SH-SY5Y (cell line): ENCODE measurements at regions not wholly inside any gene's neighbourhood (a gene's known extent, or its start where the extent isn't known, plus 50 kb on each side); places are given as distances from the start of the nearest gene placed in this dataset.

Source experiments
- GATA2 ChIP-seq: IDR thresholded peaks from 2 replicates; pipeline ENCODE4 v1.6.1; 2011; ENCODE audit warnings: mild to moderate bottlenecking, low read depth, low read length
- GATA3 ChIP-seq: IDR thresholded peaks from 2 replicates; pipeline ENCODE4 v1.6.1; 2011; ENCODE audit warnings: low read depth, mild to moderate bottlenecking, low read length, moderate library complexity

DNA sequence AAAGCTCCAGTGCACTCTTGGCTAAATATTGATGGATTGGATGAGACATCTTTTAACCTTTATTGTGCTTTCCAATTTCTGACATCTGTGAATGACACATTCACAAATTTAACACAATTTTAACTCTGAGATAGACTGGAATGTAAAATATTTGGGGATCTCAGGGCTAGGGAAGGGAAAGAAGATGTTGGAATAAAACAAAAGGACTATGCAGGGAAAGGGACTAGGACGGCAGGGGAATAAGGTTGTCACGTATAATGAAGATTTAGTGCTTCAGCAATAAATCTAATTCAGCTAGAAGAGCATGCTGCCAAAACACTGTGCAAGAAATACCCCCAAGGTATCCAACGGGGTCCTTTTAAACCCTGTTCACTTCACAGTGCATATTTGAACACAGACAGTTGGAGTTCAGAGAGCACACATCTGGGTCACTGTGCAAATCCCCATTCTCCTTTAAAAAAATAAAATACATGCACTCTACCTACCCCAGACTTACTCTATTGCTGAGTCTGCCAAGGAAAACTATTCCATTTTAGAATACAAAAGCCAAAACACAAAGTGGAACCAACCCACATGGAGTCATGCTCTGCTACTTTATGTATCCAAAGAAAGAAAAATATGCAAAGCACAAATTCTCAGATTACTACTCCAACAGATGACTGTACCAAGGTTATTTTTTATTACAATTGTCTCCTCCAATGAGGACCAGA is 151.0 kb upstream of the RSPO3 start:
- TF ChIP-seq GATA3 = no peak
- no peak for TF ChIP-seq GATA2

DNA sequence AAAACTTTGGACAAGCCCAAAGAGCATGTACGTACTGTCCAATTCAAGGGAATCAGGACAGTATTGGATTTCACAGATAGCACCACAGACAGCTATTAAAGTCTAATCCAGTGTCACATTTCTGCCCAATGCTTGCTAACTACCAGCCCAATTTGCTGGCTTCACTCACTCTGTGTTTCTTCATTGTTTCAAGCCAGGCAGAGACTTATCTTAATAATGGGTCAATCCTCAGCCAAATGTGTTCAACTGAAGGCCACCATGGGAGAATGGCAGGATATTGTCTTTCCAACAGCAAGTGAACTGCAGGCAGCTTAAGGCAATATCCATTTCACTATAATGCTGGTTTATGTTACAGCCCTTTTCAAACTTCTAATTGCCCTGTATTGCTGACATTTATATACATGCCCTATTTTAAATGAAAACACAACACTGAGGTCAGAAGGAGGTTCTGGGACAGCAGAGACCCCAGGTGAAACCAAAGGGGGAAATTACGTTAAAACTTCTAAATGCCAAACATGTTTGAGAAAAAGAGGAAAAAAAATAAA is 142.1 kb upstream of the RSPO3 start:
- TF ChIP-seq GATA3 = no peak
- TF ChIP-seq GATA2 = no peak

DNA sequence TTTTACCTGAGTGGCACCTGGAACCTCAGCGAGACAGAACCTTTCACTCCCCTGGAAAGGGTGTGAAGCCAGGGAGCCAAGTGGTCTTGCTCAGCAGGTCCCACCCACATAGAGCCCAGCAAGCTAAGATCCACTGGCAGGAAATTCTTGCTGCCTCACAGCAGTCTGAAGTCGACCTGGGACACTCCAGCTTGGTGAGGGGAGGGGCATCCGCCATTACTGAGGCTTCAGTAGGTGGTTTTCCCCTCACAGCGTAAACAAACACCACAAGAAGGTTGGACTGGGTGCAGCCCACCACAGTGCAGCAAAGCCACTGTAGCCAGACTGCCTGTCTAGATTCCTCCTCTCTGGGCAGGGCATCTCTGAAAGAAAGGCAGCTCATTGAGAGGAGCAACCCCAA is 134.7 kb upstream of the RSPO3 start:
- TF ChIP-seq GATA3 (no peak), GATA2 (no peak)

DNA sequence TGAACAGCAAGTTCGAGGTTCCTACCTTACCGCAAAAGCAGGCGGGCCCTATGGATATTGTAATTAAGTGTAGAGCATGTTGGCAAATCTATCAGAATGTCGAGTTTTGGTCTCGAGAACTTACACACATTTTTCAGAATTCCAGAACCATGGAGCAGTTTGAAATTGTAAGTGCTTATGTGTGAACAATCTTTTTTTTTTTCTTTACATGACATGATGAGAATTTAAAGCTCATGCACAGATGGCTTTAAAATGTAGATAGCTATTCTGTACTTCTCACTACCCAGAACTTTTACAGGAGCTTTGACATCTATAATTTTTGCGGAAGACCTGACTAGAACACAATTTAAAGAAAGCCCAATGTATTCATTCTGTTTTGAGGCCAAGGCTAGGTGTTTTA is 117.8 kb upstream of the RSPO3 start:
- TF ChIP-seq GATA3 (no peak), GATA2 (no peak)

DNA sequence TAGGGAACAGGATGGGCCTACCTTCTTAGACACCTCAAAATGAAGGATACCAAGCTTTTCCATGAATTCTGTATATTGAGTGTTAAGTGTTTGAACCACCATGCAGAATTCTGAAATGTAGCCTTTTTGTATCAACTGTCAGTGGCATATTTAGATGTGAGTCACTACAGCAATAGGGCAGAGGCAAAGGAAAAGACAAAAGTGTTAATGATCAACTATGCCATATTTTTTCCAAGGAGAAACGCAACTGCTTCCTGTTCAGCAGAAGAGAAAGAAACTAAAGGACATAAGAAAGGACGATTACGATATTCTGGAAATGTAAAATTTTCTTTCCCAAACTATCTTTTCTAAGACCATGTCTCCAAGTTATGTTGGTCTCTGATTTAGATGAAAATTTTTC is 104.6 kb upstream of the RSPO3 start:
- no peak for TF ChIP-seq GATA3
- no peak for TF ChIP-seq GATA2

DNA sequence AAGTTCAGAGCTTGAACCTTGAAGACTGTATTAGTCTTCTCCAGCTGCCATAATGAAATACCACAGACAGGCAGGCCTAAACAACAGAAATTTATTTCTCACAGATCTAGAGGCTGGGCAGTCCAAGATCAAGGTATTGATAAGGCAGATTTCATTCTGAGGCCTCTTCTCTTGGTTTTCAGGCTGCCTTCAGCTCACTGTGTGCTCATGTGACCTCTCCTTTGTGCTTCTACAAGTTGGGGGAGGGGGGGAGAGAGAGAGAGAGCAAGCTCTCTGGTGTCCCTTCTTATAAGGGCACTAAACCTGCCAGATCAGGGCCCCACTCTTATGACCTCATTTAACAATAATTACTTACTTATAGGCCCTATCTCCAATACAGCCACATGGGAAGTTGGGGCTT is 102.6 kb upstream of the RSPO3 start:
- TF ChIP-seq GATA3 = no peak
- TF ChIP-seq GATA2 = no peak

DNA sequence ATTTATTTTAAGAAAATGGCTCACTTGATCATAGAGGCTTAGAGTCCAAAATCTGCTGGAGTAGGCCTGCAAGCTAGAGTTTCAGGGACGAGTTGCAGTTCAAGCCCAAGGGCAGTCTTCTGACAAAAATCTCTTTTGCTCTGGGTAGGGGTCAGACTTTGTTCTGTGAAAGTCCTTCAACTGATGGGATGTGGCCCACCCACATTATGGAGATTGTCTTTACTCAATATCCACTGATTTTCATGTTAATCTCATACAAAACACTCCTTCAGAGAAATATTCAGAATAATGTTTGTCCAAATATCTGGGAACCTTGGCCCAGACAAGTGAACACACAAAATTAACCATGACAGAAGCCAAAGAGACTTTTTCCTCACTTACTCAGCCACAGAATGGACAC is 98.6 kb upstream of the RSPO3 start:
- TF ChIP-seq GATA2 = no peak
- no peak for TF ChIP-seq GATA3

DNA sequence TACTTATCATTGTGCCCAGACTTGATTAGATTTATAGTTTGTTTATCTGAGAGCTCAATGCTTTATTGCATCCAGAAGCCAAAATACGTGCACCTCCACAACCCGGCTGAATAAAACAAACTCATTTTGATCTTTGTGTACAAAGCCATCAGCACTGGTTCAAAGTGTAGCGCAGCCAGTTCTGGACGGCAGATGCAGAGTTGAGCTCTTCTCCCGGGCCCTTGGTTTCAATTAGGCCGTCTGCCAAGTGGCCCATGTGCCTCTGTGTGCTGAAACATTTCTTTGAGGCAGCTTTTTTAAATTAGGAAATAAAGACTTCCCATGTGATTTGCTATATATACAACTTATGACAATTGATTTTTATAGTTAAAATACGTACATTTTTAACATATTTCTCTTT is 96.2 kb upstream of the RSPO3 start:
- TF ChIP-seq GATA3 = no peak
- no peak for TF ChIP-seq GATA2

DNA sequence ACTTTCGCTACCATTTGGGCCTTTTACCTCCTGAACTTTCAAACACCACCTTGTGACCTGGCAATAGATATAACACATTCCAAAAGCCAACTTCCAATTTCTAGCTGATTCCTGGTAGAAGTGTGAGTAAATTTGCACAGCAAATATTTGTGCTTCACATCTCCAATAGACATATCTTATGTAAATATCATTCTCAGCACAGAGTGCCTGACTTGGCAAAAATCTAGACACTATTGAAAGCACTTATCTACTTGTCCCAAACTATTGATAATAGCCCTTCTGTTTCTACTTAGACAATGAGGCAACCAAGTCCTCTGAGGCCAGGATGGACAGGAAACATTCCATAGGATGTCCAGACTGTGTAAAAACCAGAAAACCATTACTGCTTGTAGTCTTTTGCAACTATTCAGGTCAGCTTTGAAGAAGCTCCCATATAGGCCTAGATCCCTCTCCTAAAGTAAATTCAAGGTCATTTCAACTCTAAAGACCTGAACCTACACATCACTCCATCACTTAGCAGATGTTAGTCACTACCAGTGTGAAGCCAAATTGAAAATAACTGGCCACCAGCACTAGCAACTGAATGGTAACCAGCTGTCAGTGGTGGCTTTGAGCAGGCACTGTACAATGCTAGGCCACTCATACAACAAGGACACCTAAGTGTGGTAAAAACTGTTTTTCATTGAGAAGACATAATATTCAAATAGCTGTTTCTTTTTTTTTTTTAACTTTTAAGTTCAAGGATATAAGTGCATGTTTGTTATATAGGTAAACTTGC is 95.3 kb upstream of the RSPO3 start:
- TF ChIP-seq GATA3 (no peak), GATA2 (no peak)

DNA sequence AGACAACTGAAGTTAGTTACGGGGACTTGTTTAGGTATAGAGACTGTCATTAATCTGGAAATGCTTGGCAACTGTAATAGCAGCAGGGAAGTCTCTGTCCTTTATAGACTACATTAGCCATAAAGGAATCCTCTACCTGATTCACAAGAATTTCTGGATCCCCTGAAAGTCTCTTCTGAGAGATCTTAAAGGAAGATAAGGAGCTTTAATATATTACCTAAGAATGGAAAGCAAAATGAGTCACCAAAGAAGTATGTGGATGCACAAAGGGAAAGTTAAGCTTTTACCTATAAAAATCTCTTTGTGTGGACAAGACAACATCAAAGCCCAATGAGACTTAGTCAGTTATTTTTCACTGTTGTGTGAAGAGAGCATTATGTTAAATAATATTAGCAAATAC is 92.2 kb upstream of the RSPO3 start:
- no peak for TF ChIP-seq GATA3

DNA sequence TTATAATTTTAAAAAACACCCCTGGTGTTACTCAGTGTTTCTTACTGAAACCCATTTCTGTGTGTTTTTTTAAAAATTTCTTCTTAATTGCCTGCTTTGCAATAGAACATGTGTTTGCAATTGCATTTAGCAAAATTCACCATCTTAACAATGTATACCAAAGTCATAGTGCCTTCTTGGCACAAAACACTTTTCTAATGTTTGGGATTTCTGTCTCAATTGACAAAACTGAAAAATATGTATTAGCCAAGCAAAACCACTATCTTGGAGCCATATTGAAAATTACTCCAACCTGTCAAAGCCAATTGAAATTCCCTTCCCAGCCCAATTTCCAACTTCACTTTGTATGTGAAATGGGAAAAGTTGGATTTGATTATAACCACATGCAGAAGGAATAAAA is 88.4 kb upstream of the RSPO3 start:
- no peak for TF ChIP-seq GATA3
- no peak for TF ChIP-seq GATA2

DNA sequence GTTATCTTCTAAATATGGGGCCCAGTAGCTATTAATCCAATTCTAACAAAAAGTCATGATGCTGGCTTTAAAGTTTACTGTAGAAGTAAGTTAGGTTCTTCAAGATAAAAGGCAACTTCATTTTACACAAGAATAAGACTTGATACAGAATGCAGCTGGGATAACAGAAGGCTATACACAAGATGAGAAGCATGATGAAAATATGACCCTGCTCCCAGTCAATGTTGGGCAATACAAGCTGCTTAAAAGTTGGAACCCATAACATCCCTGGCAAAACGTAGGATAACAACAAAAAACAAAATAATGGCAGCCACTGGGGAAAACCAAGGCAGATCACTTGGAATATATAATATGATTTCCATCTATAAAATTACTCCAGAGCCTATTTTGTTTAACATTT is 87.6 kb upstream of the RSPO3 start:
- no peak for TF ChIP-seq GATA2
- no peak for TF ChIP-seq GATA3

DNA sequence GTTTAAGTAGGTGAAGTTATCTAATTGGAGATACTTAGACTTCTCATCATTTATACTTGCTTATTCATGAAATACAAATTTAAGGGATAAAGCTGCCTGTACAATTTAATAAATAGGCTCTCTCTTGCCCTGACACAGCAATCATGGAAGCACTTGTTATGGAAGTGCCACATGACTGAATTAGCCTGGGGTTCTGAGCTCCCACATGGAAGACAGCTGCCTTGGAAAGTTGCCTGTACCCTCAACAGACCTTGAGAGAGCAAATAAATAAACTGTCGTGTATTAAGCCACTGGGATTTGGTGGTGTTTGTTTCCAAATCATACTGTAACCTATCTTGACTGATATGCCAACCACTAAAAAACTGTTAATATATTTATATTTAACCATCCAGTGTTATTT is 87.0 kb upstream of the RSPO3 start:
- TF ChIP-seq GATA3 (no peak), GATA2 (no peak)

DNA sequence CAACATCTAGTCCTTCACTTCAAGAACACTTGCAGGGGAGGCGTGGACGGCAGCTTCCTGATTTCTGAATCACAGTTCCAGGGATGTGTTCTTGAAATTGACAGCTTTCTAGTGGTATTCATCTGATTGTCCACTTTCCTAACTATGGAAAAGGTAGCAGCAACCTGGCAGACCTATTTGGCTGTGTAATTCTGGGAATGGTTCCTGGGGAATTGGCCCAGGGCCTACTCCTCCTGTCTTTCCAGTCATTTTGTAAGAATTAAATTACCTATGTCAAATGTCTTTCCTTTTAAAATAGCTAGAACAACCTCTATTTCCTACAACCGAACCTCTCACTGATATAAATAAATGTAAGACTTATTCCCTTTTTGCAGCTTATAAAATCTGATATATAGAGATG is 85.5 kb upstream of the RSPO3 start:
- no peak for TF ChIP-seq GATA2
- no peak for TF ChIP-seq GATA3

DNA sequence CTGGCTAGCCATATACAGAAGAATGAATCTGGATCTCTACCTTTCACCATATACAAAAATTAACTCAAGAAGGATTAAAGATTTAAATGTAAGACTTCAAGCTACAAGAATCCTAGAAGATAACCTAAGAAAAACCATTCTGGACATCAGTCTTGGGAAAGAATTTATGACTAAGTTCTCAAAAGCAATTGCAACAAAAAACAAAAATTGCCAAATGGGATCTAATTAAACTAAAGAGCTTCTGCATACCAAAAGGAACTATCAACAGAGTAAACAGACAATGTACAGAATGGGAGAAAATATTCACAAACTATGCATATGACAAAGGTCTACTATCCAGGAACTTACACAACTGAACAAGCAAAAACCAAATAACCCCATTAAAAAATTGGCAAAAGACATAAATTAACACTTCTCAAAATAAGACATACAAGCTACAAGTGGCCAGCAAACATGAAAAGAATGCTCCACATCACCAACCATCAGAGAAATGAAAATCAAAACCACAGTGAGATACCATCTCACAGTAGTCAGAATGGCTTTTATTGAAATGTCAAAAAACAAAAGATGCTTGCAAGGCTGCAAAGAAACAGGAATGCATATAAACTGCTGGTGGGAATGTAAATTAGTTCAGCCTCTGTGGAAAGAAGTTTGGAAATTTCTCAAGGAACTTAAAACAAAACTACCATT is 66.8 kb upstream of the RSPO3 start:
- no peak for TF ChIP-seq GATA2
- TF ChIP-seq GATA3 = no peak
